ENCODE measurements at regions not wholly inside any gene's neighbourhood (a gene's known extent, or its start where the extent isn't known, plus 50 kb on each side); places are given as distances from the start of the nearest gene placed in this dataset.

GRCh38 chr1:4562321-4562720 lies 92.1 kb upstream of the AJAP1 start:
- no peak for TF ChIP-seq POLR2A (IDR thresholded peaks at IDR 0.05)
- TF ChIP-seq CTCF (IDR thresholded peaks at IDR 0.05): no peak
- no peak overlapping the region for H3K27ac ChIP-seq
- ATAC-seq (no peak), DNase-seq (no peak)
- no peaks in the 10 kb centered on the region for H3K4me1 ChIP-seq
- 90 to 97% (median 92%) methylated on average over 9 of the region's 9 CpGs for WGBS, 4 donors
- H3K36me3 ChIP-seq: no peaks in the 10 kb centered on the region
- H3K9me3 ChIP-seq: no peaks in the 10 kb centered on the region
- intact Hi-C loops (cut with DNase I): no loop called here
- peaks cover 0 to 36% (median 0%) of the 10 kb centered on the region in 9 donors for H3K27me3 ChIP-seq
- no peak overlapping the region for H3K4me3 ChIP-seq

GRCh38 chr1:4563586-4563985 lies 90.8 kb upstream of the AJAP1 start:
- 68 to 83% (median 77%) methylated on average over 4 of the region's 4 CpGs for WGBS, 4 donors
- H3K4me1 ChIP-seq: no peaks in the 10 kb centered on the region
- H3K4me3 ChIP-seq: no peak overlapping the region
- DNase-seq (no peak), ATAC-seq (no peak)
- intact Hi-C loops (cut with DNase I): no loop called here
- no peaks in the 10 kb centered on the region for H3K36me3 ChIP-seq
- peaks cover 0 to 36% (median 2%) of the 10 kb centered on the region in 9 donors for H3K27me3 ChIP-seq
- H3K9me3 ChIP-seq: no peaks in the 10 kb centered on the region
- TF ChIP-seq CTCF (IDR thresholded peaks at IDR 0.05) (no peak), POLR2A (IDR thresholded peaks at IDR 0.05) (no peak)
- no peak overlapping the region for H3K27ac ChIP-seq

GRCh38 chr1:4564051-4564450 lies 90.4 kb upstream of the AJAP1 start:
- no peak for TF ChIP-seq POLR2A (IDR thresholded peaks at IDR 0.05)
- no peak for TF ChIP-seq CTCF (IDR thresholded peaks at IDR 0.05)
- DNase-seq (no peak), ATAC-seq (no peak)
- Histone ChIP-seq H3K36me3 (no peaks in the 10 kb centered on the region), H3K27me3 (peaks cover 0 to 41% (median 3%) of the 10 kb centered on the region in 9 donors), H3K4me3 (no peak overlapping the region), H3K4me1 (no peaks in the 10 kb centered on the region), H3K27ac (no peak overlapping the region), H3K9me3 (no peaks in the 10 kb centered on the region)
- intact Hi-C loops (cut with DNase I): no loop called here
- WGBS, 4 donors: 35 to 42% (median 38%) methylated on average over 10 of the region's 10 CpGs

GRCh38 chr1:4565166-4565565 lies 89.2 kb upstream of the AJAP1 start:
- no peak for ATAC-seq
- Histone ChIP-seq H3K9me3 (no peaks in the 10 kb centered on the region), H3K36me3 (no peaks in the 10 kb centered on the region), H3K27ac (no peak overlapping the region), H3K4me3 (no peak overlapping the region), H3K4me1 (no peaks in the 10 kb centered on the region), H3K27me3 (peaks cover 0 to 43% (median 3%) of the 10 kb centered on the region in 9 donors)
- DNase-seq: no peak
- TF ChIP-seq CTCF (IDR thresholded peaks at IDR 0.05) (no peak), POLR2A (IDR thresholded peaks at IDR 0.05) (no peak)
- WGBS, 4 donors: 82 to 85% (median 83%) methylated on average over 3 of the region's 3 CpGs
- intact Hi-C loops (cut with DNase I): no loop called here
